GM19351 (cell line): ENCODE measurements at regions not wholly inside any gene's neighbourhood (a gene's known extent, or its start where the extent isn't known, plus 50 kb on each side); places are given as distances from the start of the nearest gene placed in this dataset.

Experiments used
- ATAC-seq: cut with Tn5 transposase; IDR thresholded peaks from one replicate; pipeline ENCODE4 v1.9.1; 2021; ENCODE audit warnings: mild to moderate bottlenecking, moderate library complexity; ENCODE audit not compliant: unreplicated experiment

DNA sequence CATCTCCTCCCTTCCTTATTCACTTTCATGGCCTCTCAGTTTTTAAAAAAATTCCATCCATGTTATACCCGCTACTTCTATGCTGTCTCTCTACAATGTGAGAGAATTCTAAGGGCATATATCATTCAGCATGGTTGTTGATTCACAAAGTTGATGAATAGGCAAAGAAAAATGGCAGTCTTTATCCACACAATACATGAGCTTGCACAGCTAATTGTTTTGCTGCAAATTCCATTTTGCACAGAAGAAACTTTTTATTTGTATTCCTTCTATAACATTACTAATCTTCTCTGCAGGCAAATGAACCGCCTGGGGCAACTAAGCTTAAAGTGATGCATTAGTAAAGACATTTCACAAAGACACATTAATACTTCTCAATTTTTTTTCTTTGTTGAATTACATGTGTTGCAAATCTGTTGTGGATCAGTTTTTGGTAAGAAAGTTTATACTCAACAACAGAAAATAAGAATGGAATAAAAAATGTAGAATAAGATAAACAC lies 196.9 kb downstream of the LIG4 start:
- no peak for ATAC-seq

DNA sequence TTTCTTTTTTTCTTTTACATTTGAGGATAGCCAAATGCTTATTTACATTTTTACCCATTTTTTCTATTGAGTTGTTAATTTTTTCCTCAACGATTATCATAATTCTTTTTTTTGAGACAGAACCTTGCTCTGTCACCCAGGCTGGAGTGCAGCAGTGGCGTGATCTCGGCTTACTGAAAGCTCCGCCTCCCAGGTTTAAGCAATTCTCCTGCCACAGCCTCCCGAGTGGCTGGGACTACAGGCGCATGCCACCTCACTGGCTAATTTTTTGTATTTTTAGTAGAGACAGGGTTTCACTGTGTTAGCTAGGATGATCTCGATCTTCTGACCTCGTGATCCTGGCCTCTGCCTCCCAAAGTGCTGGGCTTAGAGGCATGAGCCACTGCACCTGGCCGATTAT lies 208.7 kb downstream of the LIG4 start:
- no peak for ATAC-seq

DNA sequence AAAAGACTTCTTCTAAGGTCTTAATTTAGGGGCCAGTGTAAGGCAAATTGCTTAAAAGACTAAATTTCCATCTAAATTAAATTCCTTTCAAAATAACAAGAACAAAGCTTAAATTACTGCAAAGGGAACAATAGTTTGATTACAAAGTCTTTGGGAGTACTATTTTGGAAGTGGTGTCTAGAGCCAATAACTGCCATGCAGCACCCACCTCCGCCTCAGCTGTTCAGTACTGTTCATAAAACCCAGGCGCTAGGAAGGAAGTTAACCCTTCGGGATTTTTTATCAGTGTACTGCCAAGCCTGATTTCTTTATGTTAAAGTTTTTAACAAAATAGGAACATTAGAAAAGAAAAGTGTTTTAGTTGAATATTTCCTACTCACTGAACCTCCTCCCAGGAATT lies 210.1 kb downstream of the LIG4 start:
- no peak for ATAC-seq

DNA sequence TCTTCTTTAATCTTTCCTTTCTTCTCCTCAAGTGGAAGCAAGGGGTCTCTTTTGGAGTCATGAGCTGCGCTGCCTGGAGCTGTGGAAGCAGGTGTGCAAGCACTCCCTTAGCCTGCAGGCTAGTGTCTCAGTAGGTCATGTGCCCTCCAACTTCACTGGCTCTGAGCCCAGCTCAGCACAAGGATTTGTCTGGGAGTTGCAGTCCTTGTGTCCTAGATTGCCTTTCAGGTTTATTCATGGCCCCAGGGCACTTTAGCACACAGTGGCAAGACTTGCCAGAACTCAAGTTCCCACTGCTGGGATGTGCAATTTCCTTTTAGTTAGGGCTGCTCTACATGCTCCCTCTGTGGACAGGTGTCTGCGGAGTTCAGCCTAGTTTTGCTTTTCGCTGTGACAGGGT lies 211.7 kb downstream of the LIG4 start:
- ATAC-seq: no peak

DNA sequence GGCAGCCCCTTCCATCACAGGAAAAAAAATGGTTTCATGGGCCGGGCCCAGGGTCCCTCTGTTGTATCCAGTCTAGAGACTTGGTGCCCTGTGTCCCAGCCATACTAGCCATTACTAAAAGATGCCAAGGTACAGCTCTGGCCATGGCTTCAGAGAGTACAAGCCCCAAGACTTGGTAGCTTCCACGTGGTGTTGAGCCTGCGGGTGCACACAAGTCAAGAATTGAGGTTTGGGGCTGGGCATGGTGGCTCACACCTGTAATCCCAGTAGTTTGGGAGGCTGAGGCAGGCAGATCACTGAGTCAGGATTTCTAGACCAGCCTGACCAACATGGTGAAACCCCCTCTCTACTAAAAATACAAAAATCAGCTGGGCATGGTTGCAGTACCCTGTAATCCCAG lies 214.3 kb downstream of the LIG4 start:
- ATAC-seq: no peak

DNA sequence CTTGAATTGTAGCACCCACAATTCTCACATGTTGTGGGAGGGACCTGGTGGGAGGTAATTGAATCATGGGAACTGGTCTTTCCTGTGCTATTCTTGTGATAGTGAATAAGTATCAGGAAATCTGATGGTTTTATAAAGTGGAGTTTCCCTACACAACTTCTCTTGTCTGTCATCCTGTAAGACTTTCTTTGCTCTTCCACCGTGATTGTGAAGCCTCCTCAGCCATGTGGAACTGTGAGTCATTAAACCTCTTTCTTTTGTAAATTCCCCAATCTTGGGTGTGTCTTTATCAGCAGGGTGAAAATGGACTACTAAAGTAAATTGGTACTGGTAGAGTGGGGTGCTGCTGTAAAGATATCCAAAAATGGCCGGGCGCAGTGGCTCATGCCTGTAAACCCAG lies 215.6 kb downstream of the LIG4 start:
- no peak for ATAC-seq

DNA sequence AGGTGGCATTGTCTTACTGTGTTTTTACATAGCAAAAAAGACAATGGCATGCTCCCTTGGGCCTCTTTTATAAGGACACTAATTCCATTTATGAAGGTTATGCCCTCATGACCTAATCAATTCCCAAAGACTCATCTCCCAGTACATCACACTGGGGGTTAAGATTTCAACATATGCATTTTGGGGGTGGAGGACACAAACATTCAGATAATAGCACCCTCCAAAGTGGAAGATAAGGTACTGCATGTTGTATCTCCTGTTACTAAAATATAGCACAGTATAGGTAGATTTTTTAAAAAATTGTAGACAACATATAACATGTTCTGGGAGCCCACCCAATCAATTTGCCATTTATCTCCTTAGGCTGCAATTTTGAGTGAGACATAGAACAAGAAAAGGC lies 221.2 kb downstream of the LIG4 start:
- ATAC-seq: no peak

DNA sequence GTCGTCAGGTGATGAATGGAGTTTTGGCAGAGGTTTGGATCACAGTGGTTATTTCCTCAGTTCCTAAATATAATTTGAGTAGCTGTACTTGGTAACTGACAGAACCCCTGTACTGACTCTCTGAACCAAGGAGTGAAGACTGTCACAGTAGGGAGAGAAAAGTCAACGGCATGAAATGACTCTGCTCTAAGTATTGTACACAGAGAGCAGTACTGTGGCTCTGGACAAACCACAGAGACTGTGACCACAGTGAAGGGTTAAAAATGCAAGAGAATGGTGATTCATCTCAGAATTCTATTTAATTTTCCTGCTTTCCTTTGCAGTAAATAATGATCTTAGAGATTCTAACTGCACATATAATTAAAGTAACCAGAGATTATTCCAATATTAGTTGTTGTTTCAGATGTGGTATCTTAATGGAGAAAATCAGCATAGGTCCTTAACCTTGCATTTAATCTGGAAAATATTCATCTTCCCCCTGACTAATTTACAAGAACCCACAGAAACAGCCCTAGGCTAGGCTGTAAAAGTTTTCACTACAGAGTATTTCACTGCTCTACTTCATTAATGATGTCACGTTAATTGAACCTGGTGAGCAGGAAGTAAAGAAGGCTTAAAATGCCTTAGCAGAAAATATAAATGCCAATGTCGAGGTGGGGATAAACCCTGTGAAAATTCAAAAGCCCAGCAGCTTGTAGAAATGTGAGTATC lies 221.9 kb downstream of the LIG4 start:
- no peak for ATAC-seq

DNA sequence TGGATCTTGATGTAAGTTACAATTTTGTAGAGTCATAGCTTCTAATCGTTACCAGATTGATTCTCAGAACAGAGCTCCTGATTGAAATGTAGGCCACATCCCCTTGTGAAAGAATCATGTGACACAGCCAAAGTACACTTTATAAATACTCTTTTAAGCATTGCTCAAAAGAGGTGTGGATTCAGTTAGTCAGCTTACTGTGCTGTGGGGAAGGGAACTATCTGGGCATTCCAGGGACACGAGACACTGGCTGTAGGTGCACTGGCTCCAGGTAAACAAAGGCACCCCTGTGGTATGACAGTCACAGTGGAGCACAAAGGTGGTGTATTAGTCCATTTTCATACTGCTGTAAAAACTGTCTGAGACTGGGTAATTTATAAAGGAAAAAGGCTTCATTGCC lies 222.8 kb downstream of the LIG4 start:
- no peak for ATAC-seq

DNA sequence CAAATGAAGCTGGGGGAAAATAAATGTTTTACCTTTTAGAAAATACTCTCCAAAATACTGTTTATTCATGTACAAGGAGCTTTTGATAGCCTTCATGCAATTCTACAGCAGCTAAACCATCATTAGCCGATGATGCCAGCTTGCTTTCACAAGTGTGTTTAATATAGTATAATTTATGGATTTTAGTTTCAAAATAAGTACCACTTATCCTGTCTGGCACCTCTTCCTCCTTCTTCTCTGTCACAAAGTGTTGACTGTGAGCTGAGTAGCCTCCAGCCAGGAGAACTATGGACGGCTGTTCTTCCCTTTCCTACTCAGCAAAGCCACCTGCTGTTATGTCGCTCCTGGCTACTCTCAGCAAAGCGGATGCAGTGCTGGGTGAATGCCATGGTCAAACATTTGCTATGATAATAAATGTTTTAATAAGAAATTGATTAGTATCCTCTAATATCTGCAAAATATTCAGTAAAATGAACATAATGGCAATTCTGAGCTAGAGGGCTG lies 238.2 kb downstream of the LIG4 start:
- no peak for ATAC-seq

DNA sequence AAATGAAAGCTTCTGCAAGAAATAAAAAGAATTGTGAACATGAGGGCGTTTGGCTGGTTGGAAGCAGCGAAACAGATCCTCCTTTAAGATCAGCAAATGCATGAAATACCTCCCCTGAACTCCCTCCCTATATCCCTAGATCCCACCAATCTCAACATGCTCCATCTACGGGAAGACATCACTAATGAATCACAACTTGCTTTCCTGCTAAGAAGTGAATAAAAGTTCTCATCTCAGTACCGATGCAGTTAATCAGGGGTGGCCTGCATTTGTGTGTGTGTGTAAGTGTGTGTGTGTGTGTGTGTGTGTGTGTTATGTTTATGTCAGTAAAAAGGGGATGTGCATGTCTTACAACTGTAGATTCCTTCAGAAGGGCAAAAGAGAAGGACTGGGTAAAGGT lies 238.7 kb downstream of the LIG4 start:
- ATAC-seq: no peak

DNA sequence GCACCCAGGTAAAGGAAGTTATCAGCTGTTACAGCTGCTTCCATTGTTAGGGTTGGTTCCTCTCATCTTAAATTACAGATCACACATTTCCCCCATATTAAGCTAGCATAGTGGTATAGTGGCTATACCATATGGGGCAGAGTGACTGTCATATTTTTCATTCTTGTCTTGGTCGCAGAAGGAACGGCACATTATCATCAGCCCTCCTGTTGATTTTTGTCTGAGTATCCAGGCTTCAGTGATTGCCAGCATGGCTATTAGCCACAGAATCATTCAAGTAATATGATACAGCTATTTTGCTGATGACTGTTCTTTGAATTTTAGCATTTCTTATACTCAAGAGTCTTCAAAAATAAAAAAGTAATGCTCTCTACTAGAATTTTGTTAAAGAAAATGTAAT lies 240.9 kb downstream of the LIG4 start:
- no peak for ATAC-seq

DNA sequence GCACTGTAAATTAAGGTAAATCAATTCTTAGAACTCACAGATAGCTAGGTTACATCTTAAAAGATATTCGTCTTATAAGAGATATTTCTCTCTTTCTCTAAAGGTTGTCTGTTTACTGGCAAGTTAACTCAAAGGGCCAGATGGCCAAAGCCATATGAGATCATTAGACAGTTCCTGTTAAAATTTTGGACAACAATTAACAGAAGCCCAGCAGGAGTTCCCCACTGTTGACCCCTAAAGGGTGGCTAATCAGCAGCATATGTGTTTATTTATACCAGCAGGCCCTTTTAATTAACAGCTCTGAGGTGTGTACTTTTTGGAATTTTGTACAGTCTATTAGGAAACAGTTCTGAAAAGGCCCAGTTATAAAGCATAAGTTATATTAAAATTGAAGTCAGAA lies 245.8 kb downstream of the LIG4 start:
- ATAC-seq: no peak

DNA sequence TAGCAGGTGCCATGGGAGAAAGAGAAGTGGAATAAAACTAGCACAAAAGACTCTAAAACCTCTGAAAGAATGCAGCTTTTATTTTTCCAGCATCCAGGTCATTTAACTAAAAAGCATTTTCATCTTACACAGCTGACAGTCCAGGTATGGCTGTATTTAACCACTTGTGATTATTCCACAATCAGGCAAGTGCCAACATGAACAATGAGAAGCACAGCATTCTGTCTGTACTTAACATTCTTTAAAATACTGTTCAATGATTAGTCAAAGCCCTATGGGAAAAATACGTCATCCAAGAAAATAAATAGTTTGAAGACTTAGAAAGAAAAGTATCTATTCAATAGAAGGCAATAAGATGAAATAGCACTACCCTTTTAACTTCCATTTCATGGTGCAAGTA lies 246.9 kb downstream of the LIG4 start:
- no peak for ATAC-seq

DNA sequence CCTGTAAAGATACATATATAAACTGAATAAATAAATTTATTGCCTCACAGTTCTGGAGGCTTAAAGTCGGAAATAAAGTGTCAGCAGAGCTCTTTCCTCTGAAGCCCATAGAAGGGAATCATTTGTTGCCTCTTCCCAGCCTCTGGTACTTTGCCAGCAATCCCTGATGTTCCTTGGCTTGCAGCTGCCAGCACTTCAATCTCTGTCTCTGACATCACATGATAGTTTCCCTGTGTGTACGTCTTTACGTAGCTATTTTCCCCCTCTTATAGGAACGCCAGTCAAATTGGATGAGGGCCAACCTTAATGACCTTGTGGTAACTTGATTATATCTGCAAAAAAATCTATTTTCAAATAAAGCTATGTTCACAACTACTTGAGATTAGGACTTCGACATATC lies 250.9 kb downstream of the LIG4 start:
- no peak for ATAC-seq

DNA sequence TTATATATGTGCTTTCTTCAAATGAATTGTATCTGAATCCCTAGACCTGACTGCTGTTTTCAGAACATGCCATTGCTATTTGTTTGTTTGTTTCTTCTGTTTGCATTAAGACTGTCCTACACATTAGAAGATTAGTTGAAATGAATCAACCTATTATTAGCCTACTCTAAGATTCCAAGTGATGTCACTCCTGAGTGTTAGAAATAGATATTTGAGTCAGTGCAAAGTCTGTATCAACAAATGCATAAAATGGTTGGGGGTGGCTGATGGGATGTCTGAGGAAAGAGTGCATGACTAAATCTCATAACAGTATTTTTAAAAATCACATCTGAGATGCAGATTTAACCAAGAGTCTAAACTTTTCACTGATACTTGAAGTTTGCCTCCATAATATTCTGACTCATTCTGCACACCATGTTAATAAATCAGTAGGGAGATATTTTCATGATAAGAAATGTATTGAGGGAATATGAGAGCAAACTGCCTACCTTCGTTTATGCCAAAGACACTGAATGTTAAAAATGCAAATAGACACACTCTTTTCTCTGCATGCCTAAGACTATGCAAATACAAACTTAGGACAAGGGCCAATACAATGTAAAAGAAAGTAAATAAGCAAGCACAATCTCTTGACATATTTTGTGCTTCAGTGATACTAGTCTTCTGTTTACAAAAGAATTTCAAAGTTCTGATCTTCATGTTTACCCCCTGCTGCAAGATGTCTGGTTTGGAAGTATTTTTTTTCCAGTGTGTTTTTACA lies 253.3 kb downstream of the LIG4 start:
- ATAC-seq: no peak

DNA sequence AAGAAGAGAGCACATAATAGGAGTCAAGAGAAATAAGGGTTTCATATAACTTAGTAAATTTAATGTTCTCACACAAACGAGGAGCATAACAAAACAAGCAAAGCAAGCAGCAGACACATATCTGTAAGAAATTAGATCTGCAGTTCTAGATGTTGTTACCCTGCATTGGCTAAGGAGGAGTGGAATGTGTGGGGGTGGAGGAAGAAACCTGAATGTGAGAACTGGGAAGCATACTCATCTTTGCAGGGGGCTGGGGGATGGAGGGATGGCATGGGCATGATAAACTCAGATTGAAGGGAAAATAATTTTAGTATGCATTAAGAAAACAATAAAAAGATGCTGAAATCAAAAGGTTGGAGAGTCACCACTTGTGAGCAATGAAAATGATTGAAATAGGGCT lies 255.0 kb downstream of the LIG4 start:
- no peak for ATAC-seq

DNA sequence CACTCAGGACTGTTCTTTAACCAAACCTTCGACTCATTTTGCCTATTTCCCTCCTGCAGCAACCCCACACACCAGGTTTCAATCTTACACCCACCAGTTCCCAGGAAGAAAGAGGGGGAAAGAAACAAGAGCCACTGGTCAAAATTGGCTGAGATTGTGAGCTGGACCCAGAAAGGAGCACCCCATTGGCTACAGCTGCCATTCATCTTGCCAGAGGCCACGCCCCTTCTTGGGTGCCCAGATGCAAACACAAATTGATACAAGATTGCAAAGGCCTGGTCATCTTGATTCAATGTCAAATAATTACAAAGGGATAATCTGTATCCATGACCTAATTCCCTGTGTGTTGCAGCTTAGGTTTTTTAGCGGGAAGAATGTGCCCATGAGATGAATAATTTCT lies 258.4 kb downstream of the LIG4 start:
- no peak for ATAC-seq

DNA sequence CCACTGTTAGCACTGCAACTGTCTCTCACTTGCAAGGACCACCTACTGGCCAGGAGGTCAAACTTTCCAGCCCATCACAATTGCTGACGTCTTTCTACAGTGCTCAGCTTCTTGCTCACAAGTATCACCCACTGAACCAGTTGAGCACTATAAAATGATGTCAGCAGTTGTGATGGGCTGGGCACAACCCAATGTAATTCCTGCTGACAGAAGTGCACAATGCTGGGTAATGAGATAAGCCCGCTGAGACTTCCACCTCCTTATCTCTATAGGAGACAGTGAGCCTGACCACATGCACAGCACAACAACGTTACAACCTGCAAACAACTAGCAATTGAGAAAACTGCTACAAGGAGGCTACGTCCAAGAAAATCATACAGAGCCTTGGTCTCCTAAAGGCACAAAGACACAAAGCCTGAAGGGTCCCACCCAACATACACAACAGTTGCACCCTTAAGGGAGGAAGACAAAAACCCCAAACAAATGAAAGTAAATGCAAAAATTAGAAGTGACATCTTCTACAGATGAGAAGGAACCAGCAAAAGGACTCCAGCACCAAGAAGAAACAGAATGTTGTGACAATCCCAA lies 273.2 kb downstream of the LIG4 start:
- no peak for ATAC-seq

DNA sequence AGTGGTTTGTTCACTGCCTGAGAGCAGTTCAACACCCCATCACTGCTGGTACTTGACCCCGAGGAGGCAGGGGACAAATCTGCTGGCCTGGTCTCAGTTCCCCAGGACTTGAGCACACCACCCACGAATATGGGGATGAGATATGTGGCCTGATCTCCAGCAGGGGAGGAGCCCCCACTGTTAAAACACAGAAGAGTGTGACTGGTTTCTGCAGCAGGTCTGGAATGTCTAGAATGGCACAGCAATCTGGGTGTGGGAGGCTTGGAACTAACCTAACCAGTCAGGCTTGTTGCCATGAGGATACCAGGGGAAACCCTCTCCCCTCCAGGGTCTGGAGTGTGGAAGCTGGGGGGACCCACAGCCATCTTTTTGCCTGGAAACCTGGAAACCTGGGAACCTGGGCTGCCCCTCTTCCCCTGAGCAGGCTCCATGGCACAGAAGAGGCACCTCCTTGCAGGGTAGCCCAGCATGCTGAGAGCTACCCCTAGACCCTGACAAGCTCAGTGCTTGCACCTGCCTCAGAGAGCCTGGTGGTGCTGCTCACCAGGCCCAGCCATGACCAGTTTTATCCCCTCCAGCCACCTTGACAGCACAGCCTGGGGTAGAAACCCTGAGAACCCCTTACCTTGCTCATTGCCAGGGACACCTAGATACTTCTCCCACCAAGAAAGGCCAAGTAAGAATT lies 273.8 kb downstream of the LIG4 start:
- no peak for ATAC-seq

DNA sequence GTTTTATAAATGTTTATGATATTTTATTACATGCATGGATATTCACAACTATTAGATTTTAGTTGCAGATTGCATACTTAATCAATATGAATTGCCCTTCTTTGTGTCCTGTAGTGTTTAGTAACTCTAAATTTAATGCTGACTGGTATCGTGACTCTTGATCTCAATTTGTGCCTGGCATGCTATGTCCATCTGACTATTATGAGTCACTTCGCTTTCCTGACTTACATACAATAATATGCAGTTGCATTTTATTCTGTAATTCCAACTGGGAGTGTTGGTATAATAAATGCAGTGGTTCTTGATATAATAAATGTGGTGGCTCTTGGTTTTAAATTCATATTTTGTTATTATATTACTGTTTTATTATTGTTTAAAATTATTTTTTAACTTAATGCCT lies 277.5 kb downstream of the LIG4 start:
- ATAC-seq: no peak
